Prostate gland (tissue), 2 donors: ENCODE measurements at regions not wholly inside any gene's neighbourhood (a gene's known extent, or its start where the extent isn't known, plus 50 kb on each side); places are given as distances from the start of the nearest gene placed in this dataset.

Experiments
- CTCF ChIP-seq, 4 experiments: fragments of 200-600 bp in 2 of 4; fragments of 450-650 bp in 2 of 4; sonication (generic) in 2 of 4; IDR thresholded peaks; 1 replicate in 3 of 4; 2 replicates in 1 of 4; pipeline ENCODE4 v1.5.1; 2016 to 2019; ENCODE audit warnings: antibody characterized with exemption in 4 of 4, mild to moderate bottlenecking in 2 of 4, moderate library complexity in 2 of 4
- POLR2A ChIP-seq: fragments of 450-650 bp; IDR thresholded peaks from one replicate; pipeline ENCODE4 v1.6.1; 2016; ENCODE audit warnings: antibody characterized with exemption, mild to moderate bottlenecking
- POLR2AphosphoS5 ChIP-seq: sonication (generic); formaldehyde crosslinking; IDR thresholded peaks from one replicate; pipeline ENCODE4 v1.6.1; 2017; ENCODE audit warnings: antibody characterized with exemption

GRCh38 chr1:18018366-18018765 lies 89.2 kb upstream of the IGSF21 start:
- no peak for TF ChIP-seq POLR2AphosphoS5
- no peak for TF ChIP-seq POLR2A
- TF ChIP-seq CTCF (IDR thresholded peaks at IDR 0.05): no peak
